Stimulated activated CD8-positive, alpha-beta memory T cell treated with anti-CD3 and anti-CD28 coated beads, Interleukin-15, amount 100 ng/mL, for 24 hours (primary cell): ENCODE measurements at regions not wholly inside any gene's neighbourhood (a gene's known extent, or its start where the extent isn't known, plus 50 kb on each side); places are given as distances from the start of the nearest gene placed in this dataset.
"Not testable (repeated sequence)": the region's sequence is repeated elsewhere in the genome, so short reads cannot be mapped to it uniquely, and the experiment has no call there.

Experiments
- DNase-seq: peaks from one replicate; pipeline ENCODE4 v3.0.0-alpha.2; 2020; ENCODE audit warnings: low read depth

- DNase-seq, result no peak
These were observed 1403.0 kb downstream of the BRD1 start for GRCh38 chr22:48424661-48425060.

- no peak for DNase-seq
These were observed 1403.5 kb downstream of the BRD1 start for GRCh38 chr22:48424201-48424627.

GRCh38 chr22:48423481-48423911, 1404.2 kb downstream of the BRD1 start:
- DNase-seq, result no peak

GRCh38 chr22:48422900-48423480, 1404.7 kb downstream of the BRD1 start:
- DNase-seq, result no peak

- DNase-seq, result no peak
These were observed 1408.8 kb downstream of the BRD1 start for GRCh38 chr22:48418831-48419230.

- DNase-seq, result no peak
These were observed 1410.2 kb downstream of the BRD1 start for GRCh38 chr22:48417225-48418070.

DNA sequence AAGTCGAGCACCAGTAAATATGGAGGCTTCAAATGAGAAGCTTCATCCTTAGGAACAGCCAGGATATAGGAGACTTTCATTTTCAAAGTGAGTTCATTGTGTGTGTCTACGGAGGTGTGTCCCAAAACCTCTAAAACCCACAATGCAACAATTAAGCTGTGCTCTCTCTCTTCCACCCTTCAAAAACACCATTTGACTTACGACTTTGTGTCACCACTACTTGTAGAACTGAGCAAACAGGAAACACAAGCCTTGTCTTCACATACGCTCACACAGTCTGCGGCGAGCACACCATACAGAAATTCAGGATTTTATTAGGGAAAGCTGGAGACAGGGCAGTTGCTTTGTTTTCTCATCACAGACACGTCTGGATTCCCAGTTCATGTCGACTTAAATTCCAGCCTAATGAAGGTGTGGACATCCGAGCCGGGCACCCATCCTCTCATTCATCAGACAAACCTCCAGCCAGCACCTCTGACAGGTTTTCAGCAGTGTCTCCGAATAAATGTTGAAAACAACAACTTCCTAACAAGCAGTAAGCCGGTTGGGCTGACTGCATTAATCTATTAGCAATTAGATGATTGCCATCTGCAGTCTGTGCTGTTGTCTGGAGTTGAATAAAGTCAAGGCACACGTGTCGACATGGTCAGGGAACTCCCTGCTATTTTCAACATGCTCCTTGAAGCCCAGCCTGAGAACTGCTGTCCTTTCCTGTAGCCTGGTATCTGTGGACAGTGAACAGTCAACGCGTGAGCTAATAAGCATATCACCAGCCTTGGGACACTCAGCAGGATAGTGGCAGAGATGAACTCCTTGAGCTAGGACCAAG, 1411.1 kb downstream of the BRD1 start:
- DNase-seq, result no peak

DNA sequence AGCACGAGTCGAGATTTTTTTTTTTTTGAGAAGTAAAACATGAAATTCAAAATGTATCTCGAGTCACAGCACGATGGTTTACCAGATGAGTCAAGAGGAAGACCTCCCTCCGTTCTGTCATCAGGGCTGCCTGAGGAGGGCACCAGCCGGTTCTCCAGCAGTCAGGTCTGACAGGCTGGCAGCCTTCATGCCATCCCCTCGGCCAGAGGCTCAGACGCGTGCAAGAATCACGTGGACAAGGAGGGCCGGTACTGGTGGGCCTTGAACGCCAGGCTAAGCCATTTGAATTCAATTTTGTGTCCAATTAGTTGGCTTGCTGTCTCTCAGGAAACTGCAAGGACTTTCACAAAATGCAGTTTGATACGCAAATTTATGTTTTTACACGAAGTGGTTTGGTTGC, 1412.2 kb downstream of the BRD1 start:
- DNase-seq, result no peak

DNA sequence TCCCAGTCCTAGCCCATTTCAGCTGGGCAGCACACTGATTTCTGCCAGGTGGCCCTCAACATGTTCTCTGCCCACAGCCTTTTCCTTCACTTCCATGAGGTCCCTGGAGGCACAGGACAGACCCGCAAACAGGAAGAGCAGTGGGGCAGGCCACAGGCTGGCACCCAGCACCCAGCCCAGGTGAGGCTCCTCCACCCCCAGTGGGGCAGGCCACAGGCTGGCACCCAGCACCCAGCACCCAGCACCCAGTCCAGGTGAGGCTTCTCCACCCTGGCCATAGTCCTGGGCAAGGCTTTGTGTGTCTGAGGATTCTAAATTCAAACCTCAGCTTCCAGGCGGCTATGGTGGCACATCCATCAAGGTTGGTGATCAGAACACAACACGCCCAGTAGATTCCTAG, 1413.0 kb downstream of the BRD1 start:
- no peak for DNase-seq

- not testable (repeated sequence) for DNase-seq
These were observed 1414.7 kb downstream of the BRD1 start for GRCh38 chr22:48412931-48413330.

DNA sequence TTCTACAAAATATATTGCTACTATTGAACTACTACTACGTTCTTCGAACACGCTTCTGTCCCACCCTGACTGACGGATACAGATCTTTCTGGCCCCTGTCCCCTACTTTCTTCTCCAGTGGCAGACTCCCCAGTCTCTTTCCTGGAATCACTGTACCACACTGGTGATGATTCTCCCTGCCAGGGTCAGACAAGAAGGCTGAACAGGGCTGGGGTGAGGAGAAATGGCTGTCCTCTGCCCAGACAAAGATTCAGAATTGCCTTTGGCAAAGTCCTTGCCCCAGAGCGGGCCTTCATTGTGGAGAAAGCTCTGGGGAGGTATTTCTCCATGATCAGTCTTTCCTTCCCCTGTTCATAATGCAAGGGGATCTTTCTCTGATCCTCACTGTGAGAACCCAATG, 1417.1 kb downstream of the BRD1 start:
- DNase-seq, result no peak

- no peak for DNase-seq
These were observed 1420.3 kb downstream of the BRD1 start for GRCh38 chr22:48407256-48407955.

GRCh38 chr22:48406161-48406560, 1421.5 kb downstream of the BRD1 start:
- DNase-seq, result no peak

- DNase-seq, result no peak
These were observed 1421.9 kb downstream of the BRD1 start for GRCh38 chr22:48405741-48406140.

DNA sequence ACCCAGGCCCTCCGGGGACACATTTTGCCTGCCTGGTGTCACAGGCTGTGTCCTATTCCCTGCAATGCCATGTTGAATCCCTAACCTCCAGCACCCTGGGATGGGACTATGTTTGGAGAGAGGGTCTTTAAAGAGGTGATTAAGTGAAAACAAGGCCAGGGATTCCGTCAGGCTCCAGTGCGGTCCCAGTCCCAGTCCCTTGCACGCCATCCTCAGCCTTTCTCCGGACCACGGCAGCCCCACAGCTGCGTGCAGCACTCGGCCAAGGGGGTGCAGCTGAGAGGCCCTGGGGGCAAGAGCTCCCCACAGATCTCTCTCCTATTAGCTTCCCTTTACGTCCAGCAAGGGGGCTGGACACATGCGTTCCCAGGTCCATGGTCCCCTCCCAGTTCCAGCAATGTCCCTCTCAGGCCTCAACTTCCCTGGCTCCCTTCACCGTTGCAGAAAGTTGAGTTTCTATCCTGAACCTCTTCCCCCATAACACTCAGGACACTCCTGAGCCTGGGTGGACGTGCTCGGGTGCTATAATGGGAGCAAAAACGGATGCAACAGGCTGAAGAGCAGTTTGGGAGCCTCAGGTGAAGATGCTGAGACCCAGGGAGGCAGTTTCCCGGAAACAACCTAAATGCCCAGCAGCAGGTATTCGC, 1422.7 kb downstream of the BRD1 start:
- DNase-seq, result no peak

DNA sequence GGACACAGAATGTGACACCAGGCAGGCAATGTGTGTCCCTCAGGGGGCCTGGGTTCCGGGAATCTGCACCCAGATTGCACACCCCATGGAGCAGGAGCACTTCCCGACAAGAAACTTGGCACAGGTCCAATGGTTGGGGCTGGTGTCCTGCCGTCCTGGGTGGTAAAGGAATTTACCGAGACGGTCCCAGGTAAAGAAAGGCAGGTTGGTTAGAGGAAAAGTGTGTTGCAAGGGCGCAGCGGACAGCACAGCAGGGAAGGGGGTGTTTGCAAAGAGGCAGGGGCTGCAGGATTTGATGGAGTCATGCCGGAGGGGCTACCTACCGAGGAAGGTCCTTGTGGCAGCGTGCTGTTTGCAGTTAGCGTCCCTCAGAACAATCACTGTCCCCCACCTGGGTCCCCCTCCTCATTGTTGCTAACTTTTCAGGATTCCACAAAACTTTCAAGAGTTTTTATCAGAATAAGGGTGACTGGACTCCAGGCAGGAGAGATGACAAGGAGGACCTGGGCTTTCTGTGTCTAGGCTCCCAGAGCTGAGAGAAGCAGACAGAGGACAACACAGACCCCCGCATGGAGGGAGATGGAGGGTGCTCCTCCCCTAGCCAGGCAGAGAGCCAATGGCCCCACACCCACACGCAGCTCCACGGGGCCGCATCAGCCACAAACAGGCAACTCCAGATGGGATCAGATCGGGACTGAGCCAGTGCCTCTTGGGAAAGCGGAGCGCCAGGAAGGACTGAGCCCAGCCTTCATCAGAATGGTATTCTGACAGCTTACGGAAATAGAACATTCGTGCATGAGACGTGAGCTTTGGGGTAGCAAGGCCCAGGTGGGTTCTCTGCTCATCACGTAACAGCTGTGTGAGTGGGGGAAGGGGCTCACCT, 1423.9 kb downstream of the BRD1 start:
- DNase-seq, result no peak

- DNase-seq, result no peak
These were observed 1425.1 kb downstream of the BRD1 start for GRCh38 chr22:48402591-48403031.

- not testable (repeated sequence) for DNase-seq
These were observed 1426.2 kb downstream of the BRD1 start for GRCh38 chr22:48401523-48401922.

DNA sequence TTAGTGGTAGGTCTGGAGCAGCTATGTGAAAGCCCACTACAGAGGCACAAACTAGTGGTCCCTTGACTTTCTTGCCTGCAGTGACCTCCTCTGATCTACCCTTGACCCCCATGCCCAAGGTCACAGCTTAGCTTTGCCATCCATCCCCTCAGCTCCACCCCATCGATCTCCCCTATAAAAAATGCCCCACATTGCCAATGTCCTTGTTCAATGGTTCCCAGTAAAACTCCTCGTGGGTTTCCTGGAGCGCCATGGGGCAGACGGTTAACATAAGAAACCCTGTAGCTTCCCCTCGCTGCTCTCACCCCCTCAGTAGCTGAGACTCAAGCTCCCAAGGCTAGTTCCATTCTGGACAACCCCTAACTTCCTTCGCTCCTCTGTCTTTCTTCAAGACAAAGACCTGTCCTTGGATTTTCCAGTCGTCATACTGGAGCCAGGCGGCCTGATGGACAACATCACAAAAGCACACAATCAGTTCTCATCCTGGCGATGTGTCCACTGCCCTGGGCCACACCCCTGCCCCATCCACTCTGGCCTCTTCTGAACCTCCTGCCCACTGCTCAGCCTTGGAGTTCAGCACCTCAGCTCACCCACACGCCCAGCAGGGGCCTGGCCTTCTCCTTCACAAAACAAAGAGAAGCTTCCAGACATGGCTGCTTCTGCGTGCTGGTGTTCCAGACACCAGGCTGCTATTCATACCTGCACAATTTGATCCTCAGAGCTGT, 1429.3 kb downstream of the BRD1 start:
- DNase-seq, result no peak
